HG03139 (cell line): ENCODE measurements at regions not wholly inside any gene's neighbourhood (a gene's known extent, or its start where the extent isn't known, plus 50 kb on each side); places are given as distances from the start of the nearest gene placed in this dataset.

Experiments used
- ATAC-seq: cut with Tn5 transposase; IDR thresholded peaks from one replicate; pipeline ENCODE4 v1.9.1; 2021; ENCODE audit not compliant: unreplicated experiment

DNA sequence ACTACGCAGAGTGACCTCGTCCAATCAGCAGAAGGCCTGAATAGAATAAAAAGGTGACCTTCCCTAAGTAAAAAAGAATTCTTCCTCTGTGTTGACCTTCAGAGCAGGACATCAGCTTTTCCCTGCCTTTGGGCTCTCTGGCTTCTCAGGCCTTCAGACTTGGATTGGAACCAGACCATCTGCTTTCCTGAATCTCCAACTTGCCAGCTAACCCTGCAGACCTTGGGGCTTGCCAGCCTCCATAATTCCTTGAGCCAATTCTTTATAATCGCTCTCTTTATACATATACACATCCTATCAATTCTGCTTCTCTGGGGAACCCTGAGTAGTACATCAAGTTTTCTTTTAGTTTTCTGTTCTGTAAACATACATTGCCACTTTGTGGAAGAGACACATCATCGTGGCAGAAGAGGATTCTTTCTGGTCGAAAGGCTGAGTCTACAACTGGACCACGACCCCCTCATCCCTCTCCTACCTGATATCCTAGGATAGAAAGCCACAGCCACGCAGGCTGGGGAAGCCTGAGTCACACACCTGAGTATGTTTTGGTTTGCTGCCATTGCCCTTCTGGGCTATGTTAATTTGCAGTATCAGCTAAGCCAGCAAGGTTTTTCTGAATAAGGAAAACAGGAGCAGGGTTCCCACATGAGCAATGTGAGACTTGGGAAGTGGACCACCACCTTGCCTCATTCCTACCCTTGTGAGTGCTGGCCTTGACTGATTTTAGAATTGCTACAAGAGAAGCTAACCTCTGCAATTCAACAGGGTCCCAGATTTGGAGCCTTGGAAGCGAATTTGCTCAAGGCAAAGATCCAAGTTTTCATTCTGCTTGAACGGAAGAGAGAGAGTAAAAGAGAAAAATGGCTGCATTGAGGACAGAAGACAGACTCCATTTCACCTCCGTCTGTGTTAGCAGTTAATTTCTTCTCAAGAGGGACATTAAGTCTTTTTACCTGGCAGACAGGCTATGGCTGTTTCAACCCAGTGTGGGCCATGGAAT is 445.2 kb upstream of the FZD8 start:
- ATAC-seq = no peak

- ATAC-seq = no peak
Measured at GRCh38 chr10:36075196-36075595, 433.1 kb upstream of the FZD8 start.

- no peak for ATAC-seq
Measured at GRCh38 chr10:36073796-36074345, 431.8 kb upstream of the FZD8 start.

DNA sequence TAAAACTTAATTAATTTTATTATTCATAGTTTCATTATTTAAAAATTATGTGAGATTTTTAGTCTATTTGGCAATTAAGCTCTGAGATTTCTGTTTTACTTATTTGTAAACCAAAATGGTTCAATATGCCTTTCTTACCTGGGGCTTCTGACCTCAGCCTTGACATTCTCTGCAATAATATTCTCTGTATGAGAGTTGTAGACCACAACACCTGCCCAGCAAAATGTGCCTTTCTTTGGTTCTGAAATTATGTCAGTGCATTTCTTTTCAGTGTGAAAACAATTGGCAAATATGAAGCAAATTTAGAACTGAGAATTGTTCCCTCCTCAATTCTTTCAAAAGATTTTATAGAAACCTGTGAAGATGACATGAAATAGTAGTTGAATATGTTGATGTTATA is 426.4 kb upstream of the FZD8 start:
- no peak for ATAC-seq

GRCh38 chr10:36067748-36068147 is 425.7 kb upstream of the FZD8 start:
- ATAC-seq = no peak

DNA sequence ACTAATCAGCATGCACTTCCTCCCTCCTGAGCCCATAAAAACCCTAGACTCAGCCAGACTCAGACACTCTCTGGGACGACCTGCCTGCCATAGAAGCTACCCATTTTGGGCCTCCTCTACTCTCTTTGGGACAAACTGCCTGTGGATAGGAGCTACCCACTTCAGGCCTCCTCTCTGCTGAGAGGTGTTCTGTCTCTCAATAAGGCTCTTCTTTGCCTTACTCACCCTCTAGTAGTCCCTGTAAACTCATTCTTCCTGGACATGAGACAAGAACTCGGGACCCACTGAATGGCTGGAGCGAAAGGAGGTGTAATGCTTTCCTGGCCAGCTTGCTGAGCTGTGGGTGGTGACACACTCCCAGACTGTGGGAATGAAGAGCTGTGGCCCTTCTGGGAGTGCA is 424.8 kb upstream of the FZD8 start:
- no peak for ATAC-seq

DNA sequence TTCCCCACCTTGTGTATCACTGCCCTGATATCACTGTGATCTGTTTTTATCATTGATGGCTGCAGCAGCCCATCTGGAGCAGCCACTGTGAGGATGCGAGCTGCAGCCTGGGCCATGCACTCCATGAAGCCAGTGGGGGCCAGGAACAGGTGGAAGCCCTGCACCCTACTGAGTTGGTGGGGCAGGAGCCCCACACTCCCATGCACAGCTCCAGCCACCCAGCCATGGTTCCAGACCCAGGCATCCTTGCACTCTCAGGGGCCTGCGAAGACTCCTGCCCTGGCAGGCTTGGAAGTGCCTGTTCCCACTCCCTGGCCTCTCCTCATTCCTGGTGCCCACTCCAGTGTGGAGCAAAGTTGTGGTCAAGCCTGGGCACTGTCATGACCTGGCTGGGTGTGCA is 424.0 kb upstream of the FZD8 start:
- ATAC-seq = no peak

- no peak for ATAC-seq
Measured at GRCh38 chr10:36063396-36063795, 421.3 kb upstream of the FZD8 start.

- no peak for ATAC-seq
Measured at GRCh38 chr10:36057731-36058130, 415.6 kb upstream of the FZD8 start.

GRCh38 chr10:36057180-36057579 is 415.1 kb upstream of the FZD8 start:
- no peak for ATAC-seq

GRCh38 chr10:36053775-36054174 is 411.7 kb upstream of the FZD8 start:
- no peak for ATAC-seq

GRCh38 chr10:36053271-36053670 is 411.2 kb upstream of the FZD8 start:
- ATAC-seq = no peak

DNA sequence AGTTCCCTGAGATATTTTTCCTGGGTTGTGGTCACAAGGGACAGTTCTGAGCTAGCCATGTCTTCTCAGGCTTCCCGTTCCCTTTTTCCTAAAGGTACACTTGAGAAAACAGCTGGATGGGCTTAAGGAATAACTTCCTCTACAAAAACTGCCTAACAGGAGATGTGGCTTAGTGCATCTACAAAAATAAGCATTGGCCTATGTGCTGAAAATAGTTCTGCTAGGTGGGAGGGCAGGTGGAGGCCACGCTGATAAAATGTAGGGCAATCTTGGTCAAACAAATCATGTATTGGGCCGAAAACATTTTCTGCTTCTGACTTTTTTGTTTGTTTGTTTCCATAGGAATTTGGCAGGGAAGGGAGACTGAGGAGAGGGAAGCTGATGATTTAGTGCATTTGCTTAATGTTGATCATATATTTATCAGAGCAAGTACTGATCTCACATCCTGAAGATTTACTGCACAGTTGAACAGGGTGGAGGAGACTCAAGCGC is 409.4 kb upstream of the FZD8 start:
- no peak for ATAC-seq

- ATAC-seq = no peak
Measured at GRCh38 chr10:36050763-36051499, 408.8 kb upstream of the FZD8 start.

GRCh38 chr10:36048780-36049179 is 406.7 kb upstream of the FZD8 start:
- ATAC-seq = no peak

GRCh38 chr10:36048236-36048635 is 406.1 kb upstream of the FZD8 start:
- ATAC-seq = no peak

GRCh38 chr10:36042135-36042534 is 400.0 kb upstream of the FZD8 start:
- no peak for ATAC-seq

DNA sequence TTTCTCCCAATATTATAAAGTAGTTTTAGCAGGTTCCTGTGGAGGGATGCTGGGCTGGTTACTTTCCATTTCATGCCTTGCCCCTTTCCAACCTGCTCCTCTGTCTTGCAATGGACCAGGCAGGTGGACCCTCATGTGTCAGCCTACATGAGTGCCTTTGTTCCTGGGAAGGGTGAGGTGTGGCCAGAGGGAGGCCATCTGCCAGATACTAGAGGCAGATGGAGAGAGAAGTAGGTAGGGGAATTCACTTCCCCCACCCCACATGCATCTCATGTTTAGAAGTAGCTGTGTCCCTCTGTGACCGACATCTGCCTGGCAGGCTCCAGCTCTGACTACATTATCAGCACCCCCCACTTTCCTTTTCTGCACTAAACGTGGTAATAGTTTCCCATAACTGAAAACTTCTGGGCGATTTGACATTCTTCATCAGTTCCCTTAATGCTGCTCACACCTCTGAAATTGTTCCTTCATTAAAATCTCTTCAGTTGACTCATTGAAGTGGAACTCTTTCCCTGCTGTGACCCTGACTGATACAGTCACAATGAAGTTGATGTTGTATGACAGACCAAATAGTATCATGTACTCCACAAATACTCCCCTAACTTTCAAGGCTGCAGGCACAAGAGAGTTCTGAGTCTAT is 396.3 kb upstream of the FZD8 start:
- ATAC-seq = no peak

DNA sequence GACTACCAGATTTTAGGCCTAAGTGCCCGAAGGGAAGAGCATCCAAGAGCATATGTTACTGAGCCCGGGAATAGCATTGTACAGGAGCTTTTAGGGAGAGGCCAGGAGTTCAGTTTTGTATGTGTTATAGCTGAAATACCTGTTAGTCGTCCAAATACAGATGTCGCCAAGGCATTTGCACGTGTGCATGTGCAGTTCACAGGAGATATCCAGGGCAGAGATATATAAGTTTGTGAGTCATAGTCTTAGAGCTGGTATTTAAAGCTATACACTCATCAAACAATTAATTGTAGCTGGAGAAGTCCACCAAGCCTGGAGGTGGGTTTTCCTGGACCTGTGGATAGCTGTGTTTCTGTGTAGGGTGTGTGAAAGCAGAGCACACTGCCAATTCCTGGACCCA is 394.0 kb upstream of the FZD8 start:
- no peak for ATAC-seq

DNA sequence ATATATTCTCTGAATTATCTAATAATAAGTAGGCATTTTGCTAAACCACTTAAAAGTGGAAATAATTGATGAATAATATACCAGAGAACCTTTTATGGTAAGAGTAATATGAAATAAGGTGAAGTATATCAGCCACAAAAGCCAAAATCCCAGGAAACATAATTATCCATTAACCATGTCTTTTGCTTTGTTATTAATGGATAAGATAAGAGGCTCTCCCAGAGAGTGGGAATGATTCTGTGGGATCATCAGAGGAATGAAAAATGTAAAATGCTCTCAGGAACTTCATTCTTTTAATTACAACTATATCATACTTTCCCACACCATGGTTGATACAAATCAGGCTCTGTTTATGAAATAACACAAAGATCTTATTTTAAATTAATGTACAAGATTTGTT is 391.7 kb upstream of the FZD8 start:
- no peak for ATAC-seq

DNA sequence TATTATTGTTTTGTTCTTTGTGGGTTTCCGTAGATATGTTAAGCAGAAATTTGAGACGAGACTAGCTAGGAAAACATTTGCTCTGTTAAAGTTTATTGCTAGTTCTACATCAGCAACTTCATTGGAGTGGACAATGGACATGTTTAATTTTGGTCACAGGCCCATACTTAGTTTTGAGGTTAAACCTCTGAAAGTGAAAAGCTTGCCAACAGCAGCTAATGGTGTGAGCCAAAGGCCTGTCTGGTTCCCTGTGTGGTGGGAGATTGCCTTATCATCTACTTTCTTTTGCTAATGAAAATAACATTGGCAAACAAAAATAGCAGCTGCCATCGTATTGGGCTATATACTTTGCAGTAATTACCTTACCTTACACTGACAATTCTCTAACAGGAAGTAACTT is 388.4 kb upstream of the FZD8 start:
- no peak for ATAC-seq
